OCI-LY3 (cell line): ENCODE measurements at regions not wholly inside any gene's neighbourhood (a gene's known extent, or its start where the extent isn't known, plus 50 kb on each side); places are given as distances from the start of the nearest gene placed in this dataset.
"Not testable (repeated sequence)": the region's sequence is repeated elsewhere in the genome, so short reads cannot be mapped to it uniquely, and the experiment has no call there.

Experiments
- H2AFZ ChIP-seq: fragments of 200-600, 300-600 bp; shearing (Covaris generic); 2 replicates; pipeline ENCODE4 v1.6.0; 2014; ENCODE audit warnings: antibody characterized with exemption, low read depth, low read length
- H3K27ac ChIP-seq: fragments of 200-600, 300-600 bp; sonication (generic); 2 replicates; pipeline ENCODE4 v1.5.1; 2014; ENCODE audit warnings: mild to moderate bottlenecking, low read length, moderate library complexity, mixed read lengths
- H3K27me3 ChIP-seq: fragments of 200-600, 300-600 bp; sonication (generic); 2 replicates; pipeline ENCODE4 v1.6.1; 2014; ENCODE audit warnings: low read depth, low read length, mixed read lengths
- H3K36me3 ChIP-seq: fragments of 200-600, 300-600 bp; sonication (generic); replicated peaks from 2 replicates; pipeline ENCODE3; 2014; ENCODE audit warnings: low read depth, low read length, mixed read lengths
- H3K4me1 ChIP-seq: fragments of 300-600, 200-600 bp; sonication (generic); 2 replicates; pipeline ENCODE4 v1.6.1; 2014; ENCODE audit warnings: low read length, mixed read lengths
- H3K4me2 ChIP-seq: fragments of 200-600, 300-600 bp; sonication (generic); 2 replicates; pipeline ENCODE4 v1.6.1; 2014; ENCODE audit warnings: low read length, mixed read lengths
- H3K4me3 ChIP-seq: fragments of 300-600, 200-600 bp; sonication (generic); 2 replicates; pipeline ENCODE4 v1.5.1; 2014; ENCODE audit warnings: antibody characterized with exemption, mild to moderate bottlenecking, low read length, moderate library complexity
- H3K79me2 ChIP-seq: fragments of 300-600, 200-600 bp; shearing (Covaris generic); 2 replicates; pipeline ENCODE4 v1.6.1; 2014; ENCODE audit warnings: mild to moderate bottlenecking, low read length, mixed read lengths
- H3K9ac ChIP-seq: fragments of 300-600, 200-600 bp; shearing (Covaris generic); 2 replicates; pipeline ENCODE4 v1.6.0; 2014; ENCODE audit warnings: mild to moderate bottlenecking, low read length, moderate library complexity
- H3K9me3 ChIP-seq: fragments of 200-600, 300-600 bp; shearing (Covaris generic); 2 replicates; pipeline ENCODE4 v1.6.1; 2014; ENCODE audit warnings: low read length, mixed read lengths; ENCODE audit not compliant: insufficient read depth
- H4K20me1 ChIP-seq: fragments of 200-600, 300-600 bp; sonication (generic); 2 replicates; pipeline ENCODE4 v1.6.1; 2016; ENCODE audit warnings: low read length, mixed read lengths; ENCODE audit not compliant: insufficient read depth
- EZH2phosphoT487 ChIP-seq: fragments of 200-600 bp; shearing (Covaris generic); IDR thresholded peaks from 2 replicates; pipeline ENCODE4 v1.6.1; 2018; ENCODE audit warnings: antibody characterized with exemption, mixed run types, low read depth
- TF ChIP-seq, protein P1 (sequence below): fragments of 200-600, 300-600 bp; sonication (generic); IDR thresholded peaks from 2 replicates; pipeline ENCODE4 v1.5.1; 2014; ENCODE audit warnings: antibody characterized with exemption, low read length, low read depth

DNA sequence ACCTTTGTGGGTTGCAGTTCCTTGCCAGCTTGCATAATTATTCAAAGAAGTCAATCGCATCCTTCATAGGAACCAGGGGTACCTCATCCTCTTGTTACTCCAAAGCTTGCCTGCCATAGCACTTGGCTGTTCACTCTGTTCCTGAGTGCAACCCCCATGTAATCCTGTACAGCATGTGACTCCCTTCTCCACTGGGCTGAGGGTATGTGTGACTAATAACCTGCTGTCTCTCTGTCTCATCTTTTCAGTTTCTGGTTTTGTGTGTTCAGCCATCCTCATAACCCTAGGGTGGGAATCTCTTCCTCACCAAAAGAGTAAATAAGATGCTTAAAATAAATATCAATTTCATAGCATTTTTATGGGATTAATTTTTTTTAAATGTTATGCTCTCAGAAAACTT is 351.9 kb downstream of the S1PR1 start:
- Histone ChIP-seq H3K4me2 (no peak overlapping the region), H3K9me3 (no peaks in the 10 kb centered on the region), H3K27ac (no peak overlapping the region), H2AFZ (no peak overlapping the region), H3K4me1 (no peaks in the 10 kb centered on the region), H4K20me1 (no peaks in the 10 kb centered on the region), H3K79me2 (no peaks in the 10 kb centered on the region), H3K36me3 (no peaks in the 10 kb centered on the region), H3K4me3 (no peak overlapping the region), H3K9ac (no peak overlapping the region), H3K27me3 (no peaks in the 10 kb centered on the region)
- TF ChIP-seq, protein P1, sequence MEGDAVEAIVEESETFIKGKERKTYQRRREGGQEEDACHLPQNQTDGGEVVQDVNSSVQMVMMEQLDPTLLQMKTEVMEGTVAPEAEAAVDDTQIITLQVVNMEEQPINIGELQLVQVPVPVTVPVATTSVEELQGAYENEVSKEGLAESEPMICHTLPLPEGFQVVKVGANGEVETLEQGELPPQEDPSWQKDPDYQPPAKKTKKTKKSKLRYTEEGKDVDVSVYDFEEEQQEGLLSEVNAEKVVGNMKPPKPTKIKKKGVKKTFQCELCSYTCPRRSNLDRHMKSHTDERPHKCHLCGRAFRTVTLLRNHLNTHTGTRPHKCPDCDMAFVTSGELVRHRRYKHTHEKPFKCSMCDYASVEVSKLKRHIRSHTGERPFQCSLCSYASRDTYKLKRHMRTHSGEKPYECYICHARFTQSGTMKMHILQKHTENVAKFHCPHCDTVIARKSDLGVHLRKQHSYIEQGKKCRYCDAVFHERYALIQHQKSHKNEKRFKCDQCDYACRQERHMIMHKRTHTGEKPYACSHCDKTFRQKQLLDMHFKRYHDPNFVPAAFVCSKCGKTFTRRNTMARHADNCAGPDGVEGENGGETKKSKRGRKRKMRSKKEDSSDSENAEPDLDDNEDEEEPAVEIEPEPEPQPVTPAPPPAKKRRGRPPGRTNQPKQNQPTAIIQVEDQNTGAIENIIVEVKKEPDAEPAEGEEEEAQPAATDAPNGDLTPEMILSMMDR: no peak
- no peak for TF ChIP-seq EZH2phosphoT487

DNA sequence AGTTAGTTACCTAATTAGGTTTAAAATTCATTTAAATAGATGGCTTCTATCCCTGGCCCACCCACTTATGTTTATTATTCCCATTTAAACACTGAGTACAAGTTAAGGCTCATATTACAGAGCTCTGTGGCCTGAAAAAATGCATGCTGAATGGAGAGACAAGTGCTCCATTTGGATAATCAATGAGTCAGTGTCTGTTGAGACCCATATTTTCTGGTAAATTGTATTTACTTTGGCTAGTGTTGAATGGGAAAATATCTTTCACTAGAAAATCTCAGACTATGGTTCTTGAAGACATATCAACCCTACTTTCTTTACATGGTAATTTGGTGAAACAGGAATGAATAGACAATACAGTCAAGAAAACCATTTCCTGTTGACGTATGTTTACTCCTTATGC is 356.0 kb downstream of the S1PR1 start:
- Histone ChIP-seq H3K36me3 (no peaks in the 10 kb centered on the region), H2AFZ (no peak overlapping the region), H4K20me1 (no peaks in the 10 kb centered on the region), H3K4me3 (no peak overlapping the region), H3K4me2 (no peak overlapping the region), H3K9ac (no peak overlapping the region), H3K4me1 (no peaks in the 10 kb centered on the region), H3K27me3 (no peaks in the 10 kb centered on the region), H3K9me3 (no peaks in the 10 kb centered on the region), H3K27ac (no peak overlapping the region), H3K79me2 (no peaks in the 10 kb centered on the region)
- TF ChIP-seq, protein P1: no peak
- TF ChIP-seq EZH2phosphoT487: no peak

DNA sequence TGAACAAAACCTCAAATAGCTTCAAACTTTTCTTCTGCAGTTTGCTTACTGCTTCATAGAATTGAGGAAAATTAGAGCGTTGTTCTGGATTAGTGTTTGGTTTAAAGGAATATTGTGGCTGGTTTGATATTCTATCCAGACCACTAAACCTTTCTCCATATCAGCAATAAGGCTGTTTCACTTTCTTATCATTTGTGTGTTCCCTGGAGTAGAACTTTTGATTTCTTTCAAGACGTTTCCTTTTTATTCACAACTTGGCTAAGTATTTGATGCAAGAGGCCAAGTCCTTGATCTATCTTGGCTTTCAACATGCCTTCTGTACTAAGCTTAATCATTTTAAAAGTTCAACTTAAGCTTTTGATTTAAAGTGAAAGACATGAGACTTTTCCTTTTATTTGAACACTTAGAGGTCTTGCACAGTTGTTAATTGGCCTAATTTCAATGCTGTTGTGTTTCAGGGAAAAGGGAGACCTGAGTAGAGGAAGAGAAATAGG is 359.1 kb downstream of the S1PR1 start:
- H3K9ac ChIP-seq: no peak overlapping the region
- no peaks in the 10 kb centered on the region for H3K4me1 ChIP-seq
- TF ChIP-seq, protein P1: no peak
- no peak for TF ChIP-seq EZH2phosphoT487
- no peak overlapping the region for H3K4me3 ChIP-seq
- H2AFZ ChIP-seq: no peak overlapping the region
- no peaks in the 10 kb centered on the region for H3K27me3 ChIP-seq
- no peaks in the 10 kb centered on the region for H4K20me1 ChIP-seq
- no peaks in the 10 kb centered on the region for H3K9me3 ChIP-seq
- no peaks in the 10 kb centered on the region for H3K79me2 ChIP-seq
- H3K4me2 ChIP-seq: no peak overlapping the region
- H3K36me3 ChIP-seq: no peaks in the 10 kb centered on the region
- no peak overlapping the region for H3K27ac ChIP-seq

DNA sequence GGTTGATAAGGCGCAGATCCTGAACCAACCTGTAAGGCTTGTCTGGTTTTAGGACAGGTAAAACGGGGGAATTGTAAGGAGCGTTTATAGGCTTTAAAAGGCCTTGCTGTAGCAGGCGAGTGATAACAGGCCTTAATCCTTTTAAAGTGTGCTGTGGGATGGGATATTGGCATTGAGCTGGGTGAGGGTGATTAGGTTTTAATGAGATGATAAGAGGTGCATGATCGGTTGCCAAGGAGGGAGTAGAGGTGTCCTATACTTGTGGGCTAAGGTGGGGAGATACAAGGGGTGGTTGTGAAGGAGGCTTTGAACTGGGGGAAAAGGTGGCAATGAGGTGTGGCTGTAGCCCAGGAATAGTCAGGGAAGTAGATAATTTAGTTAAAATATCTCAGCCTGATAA is 363.8 kb downstream of the S1PR1 start:
- H3K79me2 ChIP-seq, H3K4me2 ChIP-seq, H3K9ac ChIP-seq, H3K4me3 ChIP-seq, H2AFZ ChIP-seq, H3K27me3 ChIP-seq, H3K27ac ChIP-seq, H4K20me1 ChIP-seq, H3K4me1 ChIP-seq, H3K9me3 ChIP-seq, H3K36me3 ChIP-seq: not testable (repeated sequence)

DNA sequence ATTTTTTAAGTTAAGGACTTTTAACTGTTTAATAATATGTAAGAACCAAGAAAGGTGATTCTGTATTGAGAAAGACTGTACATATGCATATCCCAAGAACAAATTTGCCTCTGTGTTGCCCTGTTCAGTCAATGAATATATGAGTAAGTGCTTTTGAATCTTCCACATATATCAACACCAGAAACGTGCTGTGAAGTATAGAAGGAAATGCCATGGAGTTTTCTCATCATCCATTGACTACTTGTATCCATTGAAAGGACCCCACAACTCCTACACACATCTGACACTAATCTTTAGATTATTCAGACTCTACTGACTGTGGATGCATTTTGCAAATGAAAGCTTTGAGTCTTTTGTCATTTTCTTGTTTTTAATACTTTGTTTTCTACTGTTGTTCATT is 366.9 kb downstream of the S1PR1 start:
- Histone ChIP-seq H4K20me1 (no peaks in the 10 kb centered on the region), H3K79me2 (no peaks in the 10 kb centered on the region), H3K4me3 (no peak overlapping the region), H3K4me2 (no peak overlapping the region), H3K27ac (no peak overlapping the region), H3K4me1 (no peaks in the 10 kb centered on the region), H3K9me3 (no peaks in the 10 kb centered on the region), H3K27me3 (no peaks in the 10 kb centered on the region), H2AFZ (no peak overlapping the region), H3K36me3 (no peaks in the 10 kb centered on the region), H3K9ac (no peak overlapping the region)
- TF ChIP-seq, protein P1: no peak
- no peak for TF ChIP-seq EZH2phosphoT487
